Suprapubic skin (tissue), 3 donors: ENCODE measurements at regions not wholly inside any gene's neighbourhood (a gene's known extent, or its start where the extent isn't known, plus 50 kb on each side); places are given as distances from the start of the nearest gene placed in this dataset.

Source experiments
- CTCF ChIP-seq, 2 donors: fragments of 200-600 bp in 1 of 2; fragments of 450-650 bp in 1 of 2; sonication (generic) in 1 of 2; IDR thresholded peaks; one replicate each; pipeline ENCODE4 v1.5.1; 2016 to 2019; ENCODE audit warnings: antibody characterized with exemption in 2 of 2, mild to moderate bottlenecking in 1 of 2, moderate library complexity in 1 of 2
- POLR2A ChIP-seq, 2 donors: fragments of 450-650 bp; IDR thresholded peaks; one replicate each; pipeline ENCODE4 v1.6.1; 2017; ENCODE audit warnings: antibody characterized with exemption in 2 of 2, mild to moderate bottlenecking in 2 of 2, moderate library complexity in 2 of 2

- TF ChIP-seq CTCF (IDR thresholded peaks at IDR 0.05) = no peak
- no peak for TF ChIP-seq POLR2A (IDR thresholded peaks at IDR 0.05)
Measured at GRCh38 chr12:58365087-58365390, 423.7 kb downstream of the ATP23 start.
